ENCODE measurements at regions not wholly inside any gene's neighbourhood (a gene's known extent, or its start where the extent isn't known, plus 50 kb on each side); places are given as distances from the start of the nearest gene placed in this dataset.

DNA sequence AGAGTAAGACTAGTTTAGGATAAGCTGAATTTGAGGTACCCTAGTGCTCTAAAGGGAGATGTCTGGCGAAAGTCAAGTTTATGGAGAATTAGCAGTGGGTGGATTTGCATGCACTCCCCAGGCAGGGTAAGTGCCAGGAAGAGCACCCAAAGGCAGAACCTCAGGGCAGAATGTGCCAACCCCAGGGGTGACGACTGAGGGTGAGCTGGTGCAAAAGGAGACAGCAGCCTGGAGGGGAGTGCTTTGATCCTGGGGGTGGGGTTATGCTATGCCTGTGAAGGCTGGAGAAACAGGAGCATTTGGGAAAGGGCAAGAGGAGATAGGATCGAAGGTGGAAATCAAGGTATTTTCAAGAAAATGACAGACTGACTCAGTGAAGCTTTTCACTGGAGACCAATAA lies 208.5 kb upstream of the PDE10A start:
- DNase-seq, result no peak

GRCh38 chr6:165869526-165869925 lies 206.5 kb upstream of the PDE10A start:
- no peak for DNase-seq

GRCh38 chr6:165864925-165865324 lies 201.9 kb upstream of the PDE10A start:
- DNase-seq, result no peak

- DNase-seq, result no peak
Observed at GRCh38 chr6:165864218-165864617, 201.2 kb upstream of the PDE10A start.

- no peak for DNase-seq
Observed at GRCh38 chr6:165863801-165864200, 200.8 kb upstream of the PDE10A start.

DNA sequence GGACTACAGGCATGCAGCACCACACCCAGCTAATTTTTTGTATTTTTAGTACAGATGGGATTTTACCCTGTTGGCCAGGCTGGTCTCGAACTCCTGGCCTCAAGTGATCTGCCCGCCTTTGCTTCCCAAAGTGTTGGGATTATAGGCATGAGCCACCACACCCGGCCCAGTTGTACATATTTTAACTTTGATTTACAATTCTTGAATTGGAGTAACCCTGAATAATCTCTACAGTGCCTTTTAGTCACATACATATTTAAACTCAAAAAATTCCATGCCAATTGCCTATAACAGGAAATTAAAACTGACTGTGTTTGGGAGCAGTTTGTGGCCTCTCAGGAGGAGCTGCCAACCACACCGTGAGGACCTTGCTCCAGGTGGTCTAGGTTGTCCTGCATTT lies 199.8 kb upstream of the PDE10A start:
- DNase-seq, result no peak

- no peak for DNase-seq
Observed at GRCh38 chr6:165861226-165861625, 198.2 kb upstream of the PDE10A start.

GRCh38 chr6:165858586-165858985 lies 195.5 kb upstream of the PDE10A start:
- DNase-seq, result no peak

DNA sequence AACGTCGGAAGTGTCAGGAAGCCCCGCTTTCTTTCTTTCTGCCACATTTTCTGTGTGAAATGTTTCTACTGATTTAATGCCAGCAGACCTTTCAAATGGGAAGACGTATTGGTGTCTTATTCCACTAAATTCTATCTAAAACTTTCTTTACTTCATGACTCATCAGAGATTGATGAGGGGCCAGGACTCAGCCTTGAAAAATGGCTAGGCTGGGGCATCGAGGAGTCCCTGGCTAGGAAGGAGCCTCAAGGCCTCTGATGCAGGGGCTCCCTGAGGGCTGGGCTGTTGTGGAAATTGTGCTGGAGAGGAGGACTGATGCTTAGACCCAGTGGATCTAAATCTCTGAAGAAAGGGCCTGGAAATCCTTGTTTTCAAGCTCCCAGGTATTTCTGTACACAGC lies 192.8 kb upstream of the PDE10A start:
- no peak for DNase-seq

GRCh38 chr6:165854863-165855593 lies 192.0 kb upstream of the PDE10A start:
- DNase-seq, result no peak

DNA sequence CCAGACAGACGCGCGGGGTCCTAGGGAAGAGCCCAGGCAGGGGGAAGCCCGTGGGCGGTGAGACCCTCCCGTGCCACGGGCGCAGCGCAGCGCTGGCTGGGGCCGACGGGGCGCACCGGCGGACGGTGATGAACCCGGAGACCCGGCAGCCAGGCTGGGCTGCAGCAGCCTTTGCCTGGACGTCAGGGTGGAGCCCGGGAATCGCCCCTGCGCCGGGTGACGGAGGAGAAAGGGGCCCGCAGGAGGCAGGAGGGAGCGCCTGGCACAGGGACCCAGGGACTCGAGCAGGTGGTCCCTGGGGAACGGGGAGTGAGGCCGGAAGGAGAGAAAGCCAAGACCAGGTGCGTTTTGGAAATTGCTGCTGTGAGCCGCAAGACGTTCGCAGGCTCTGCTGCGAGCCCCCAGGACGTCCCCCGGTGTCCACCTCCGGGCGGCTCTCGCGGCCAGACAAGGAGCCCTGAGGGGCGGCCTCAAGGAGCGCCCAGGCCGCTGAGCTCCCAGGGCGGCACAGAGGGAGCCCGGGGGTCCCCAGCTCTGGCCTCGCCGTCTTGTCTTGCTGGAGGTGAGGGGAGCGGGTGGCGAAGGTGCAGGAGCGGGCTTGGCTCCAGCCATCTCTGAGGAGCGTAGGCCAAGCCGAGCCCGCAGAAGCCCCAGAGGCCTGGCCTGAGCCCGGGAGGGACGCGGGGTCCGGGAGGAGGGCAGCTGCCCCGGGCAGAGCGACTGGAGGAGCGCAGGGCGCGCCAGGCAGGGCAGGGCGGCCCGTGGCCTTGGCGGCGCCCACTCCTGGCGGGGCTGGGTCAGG lies 191.2 kb upstream of the PDE10A start:
- DNase-seq, result no peak

GRCh38 chr6:165852676-165853075 lies 189.6 kb upstream of the PDE10A start:
- DNase-seq, result no peak

DNA sequence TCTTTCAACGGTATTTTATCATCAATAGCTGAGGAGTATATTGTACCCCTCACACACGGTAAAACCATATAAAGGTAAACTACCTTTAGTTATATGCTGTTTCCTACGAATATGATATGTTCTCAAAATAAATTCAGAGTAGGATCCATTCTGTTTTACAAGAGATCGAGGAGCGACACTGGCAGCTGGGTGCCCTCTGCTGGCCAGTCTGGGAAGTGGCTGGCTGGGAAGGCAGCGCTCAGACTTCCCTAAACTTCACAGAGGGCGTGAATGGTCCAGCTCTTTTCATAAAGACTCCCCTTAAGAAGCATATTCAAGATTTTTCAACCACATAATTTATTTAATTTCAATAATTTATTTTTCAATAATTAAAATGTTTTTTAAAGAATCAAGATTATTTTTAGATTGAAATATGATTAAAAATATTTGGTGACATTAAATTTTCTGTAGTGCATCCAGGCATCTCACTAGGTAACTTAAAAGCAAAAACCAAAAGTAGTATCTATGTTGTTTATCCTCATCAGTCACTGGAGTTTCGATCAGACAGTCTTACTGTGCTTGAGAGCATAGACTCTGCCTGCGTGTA lies 187.5 kb upstream of the PDE10A start:
- DNase-seq, result peak; percentile 53

- DNase-seq, result no peak
Observed at GRCh38 chr6:165849534-165850430, 186.7 kb upstream of the PDE10A start.

- DNase-seq, result no peak
Observed at GRCh38 chr6:165848086-165848426, 185.0 kb upstream of the PDE10A start.

- no peak for DNase-seq
Observed at GRCh38 chr6:165847407-165848085, 184.5 kb upstream of the PDE10A start.

DNA sequence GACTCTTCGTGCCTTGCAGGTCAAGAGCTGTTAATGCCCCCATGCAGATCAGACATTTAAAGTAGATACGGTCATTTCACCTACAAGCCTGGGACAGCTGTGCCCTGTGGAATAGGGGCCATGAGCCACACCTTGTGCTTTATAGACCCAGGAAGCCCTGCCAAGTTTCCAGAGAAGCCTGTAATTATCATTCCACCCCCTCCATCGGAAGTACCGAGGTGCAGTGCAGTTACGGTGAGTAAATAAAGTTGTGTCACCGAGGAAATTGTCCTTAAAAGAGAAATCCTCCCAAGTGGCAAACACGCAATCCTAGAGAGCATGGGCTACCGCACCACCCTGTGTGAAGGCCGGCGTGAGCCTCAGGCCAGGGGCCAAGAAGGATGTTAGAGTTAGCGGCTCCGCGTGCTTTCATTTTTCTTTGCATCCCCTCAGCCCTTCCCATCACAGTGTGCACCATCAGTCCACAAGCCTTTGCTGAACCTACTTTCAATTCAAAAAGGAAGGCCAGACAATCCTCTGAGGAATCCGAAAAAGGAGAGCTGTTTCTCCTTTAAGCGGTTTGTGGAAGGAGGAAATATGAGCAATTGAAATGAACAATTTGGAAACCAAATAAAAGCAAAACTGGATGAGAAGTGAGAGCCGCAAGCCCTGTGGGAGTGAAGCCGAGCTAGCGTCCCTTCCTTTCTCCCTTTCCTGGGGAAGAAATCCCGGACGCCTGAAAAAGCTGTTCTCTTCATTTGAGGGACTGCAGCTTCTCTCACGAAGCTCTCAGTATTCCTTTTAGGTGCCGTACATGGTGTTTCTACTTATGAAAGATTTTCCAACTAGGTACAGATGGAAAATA lies 183.3 kb upstream of the PDE10A start:
- DNase-seq, result no peak

DNA sequence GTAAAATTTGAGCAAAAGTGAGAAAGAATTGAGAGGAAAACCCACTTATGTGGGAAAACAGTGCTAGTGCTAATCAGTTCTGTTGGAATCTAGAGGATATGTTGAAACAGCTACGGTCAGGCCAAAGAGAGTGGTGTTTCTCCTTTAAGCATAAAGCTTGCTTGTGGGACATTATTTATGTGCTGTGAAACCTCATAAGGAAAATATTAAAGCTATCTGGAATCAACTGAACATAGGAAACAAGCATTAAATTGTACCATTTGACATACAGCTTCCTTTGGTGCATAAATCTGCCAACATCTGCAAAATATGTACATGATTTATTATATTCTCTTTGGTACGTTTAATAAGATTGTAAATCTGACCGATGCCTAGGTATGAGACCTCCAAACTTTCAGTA lies 182.5 kb upstream of the PDE10A start:
- no peak for DNase-seq

DNA sequence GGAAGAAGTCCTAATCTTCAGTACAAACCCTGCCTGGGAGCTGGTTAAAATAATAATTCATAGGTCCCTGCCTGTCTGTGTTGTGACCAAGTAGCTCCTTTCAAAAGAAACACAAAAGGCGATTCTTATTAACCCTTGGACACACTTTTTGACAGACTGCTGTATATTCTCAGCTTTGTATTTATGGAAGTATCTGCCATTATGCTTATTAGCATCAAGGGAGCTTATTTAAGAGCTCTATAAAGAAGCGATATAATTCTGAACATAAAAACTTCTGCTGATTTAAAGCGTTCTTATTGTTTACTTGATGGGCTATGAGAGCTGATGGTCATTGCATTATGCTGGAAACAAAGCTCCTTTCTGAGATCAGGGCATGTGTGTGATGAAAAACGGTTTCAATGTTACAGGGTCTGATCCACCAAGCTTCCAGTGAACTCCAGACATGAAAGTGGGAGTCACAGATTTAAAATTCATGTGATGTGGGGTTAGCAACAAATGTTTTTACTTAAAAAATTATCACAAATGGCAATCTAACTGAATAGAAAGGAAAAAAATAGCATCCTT lies 181.8 kb upstream of the PDE10A start:
- no peak for DNase-seq

DNA sequence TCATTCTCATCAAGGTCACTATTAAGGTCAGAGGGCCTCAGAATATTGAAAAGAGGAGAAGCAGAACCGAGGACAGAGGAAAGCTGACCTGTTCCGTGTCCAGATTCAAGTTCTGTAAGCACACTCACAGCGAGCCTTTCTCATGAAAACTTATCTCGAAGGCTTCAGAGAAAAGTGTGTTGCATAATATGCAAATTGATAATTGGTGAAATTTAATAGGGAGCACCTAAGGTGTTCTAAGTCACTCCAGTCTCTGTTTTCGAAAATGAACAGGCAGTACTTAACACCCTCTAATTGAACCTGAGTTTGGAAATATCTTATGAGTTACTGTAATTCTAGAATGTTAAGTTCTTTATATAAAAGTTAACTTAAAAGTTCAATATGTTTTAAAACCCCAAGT lies 181.2 kb upstream of the PDE10A start:
- no peak for DNase-seq

DNA sequence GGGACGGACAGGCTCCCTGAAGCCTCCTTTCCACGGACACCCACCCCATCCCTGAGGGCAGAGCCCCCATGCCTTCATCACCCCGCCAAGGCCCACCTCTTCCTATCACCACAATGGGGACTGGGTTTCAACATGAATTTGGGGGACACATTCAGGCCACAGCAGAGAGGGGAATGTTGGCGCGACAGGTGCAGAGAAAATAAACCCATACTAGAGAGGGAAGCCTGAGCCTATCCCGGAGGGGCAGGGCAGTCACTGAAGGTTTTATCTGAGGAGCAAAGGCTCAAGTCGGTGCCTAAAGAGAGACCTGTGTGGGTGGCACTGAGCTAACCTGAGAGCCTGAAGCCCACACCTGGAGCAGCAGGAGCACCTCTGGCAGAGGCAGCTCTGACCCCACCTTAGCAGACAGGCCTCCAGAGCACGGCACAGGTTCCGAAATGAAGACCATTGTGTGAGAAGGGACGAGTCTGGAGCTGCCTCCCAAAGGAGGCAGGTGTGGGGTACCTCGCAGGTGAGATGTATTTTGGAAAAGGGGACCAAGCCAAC lies 180.6 kb upstream of the PDE10A start:
- DNase-seq, result no peak

Data from KG1 (cell line).